ENCODE measurements at regions not wholly inside any gene's neighbourhood (a gene's known extent, or its start where the extent isn't known, plus 50 kb on each side); places are given as distances from the start of the nearest gene placed in this dataset.

DNA sequence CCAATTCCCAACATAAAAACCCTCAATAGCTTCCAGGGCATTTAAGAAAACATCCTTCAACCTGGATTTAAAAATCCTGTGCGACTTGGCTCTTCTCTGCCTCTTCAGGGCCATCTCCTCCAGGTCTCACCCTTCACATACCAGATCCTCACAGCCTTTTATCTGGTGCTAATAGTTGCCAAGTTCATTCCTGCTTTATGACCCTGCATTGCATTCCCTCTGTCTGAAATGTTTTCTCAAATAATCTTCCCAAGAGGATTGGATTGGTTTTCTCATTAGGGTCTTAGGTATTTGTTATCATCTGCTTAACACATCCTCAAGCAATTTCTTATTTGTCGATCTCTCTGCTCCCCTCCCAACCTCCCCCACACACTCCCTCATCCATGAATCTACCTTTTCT is 832.0 kb downstream of the GALC start:
- Histone ChIP-seq H3K27me3 (replicated peaks; ENCODE audit: insufficient read depth, low read depth, low read length, poor library complexity) (peaks cover 5% of the 10 kb centered on the region), H3K9me3 (ENCODE audit: low read depth, low read length, poor library complexity, severe bottlenecking) (no peaks in the 10 kb centered on the region), H3K4me1 (ENCODE audit: insufficient read depth, low read length, poor library complexity, severe bottlenecking) (no peaks in the 10 kb centered on the region), H3K4me3 (ENCODE audit: low read depth, low read length, poor library complexity, severe bottlenecking) (no peak overlapping the region), H3K36me3 (ENCODE audit: insufficient read depth, low read length, poor library complexity, severe bottlenecking) (no peaks in the 10 kb centered on the region), H3K27ac (ENCODE audit: low read depth, low read length, poor library complexity, severe bottlenecking) (no peak overlapping the region)
- no peak for DNase-seq (ENCODE audit: low spot score)
- ChIA-PET POLR2A (ENCODE audit: low non-redundant PET) (no interaction called here), CTCF (no interaction called here)
- no peak for TF ChIP-seq CTCF (conservative IDR thresholded peaks at IDR 0.05; ENCODE audit: low read depth, low read length)
- TF ChIP-seq EZH2 (IDR thresholded peaks at IDR 0.05; ENCODE audit: borderline replicate concordance, low read depth, low read length, poor library complexity, severe bottlenecking) = no peak
- intact Hi-C loops (cut with micrococcal nuclease; ENCODE audit: unreplicated experiment) = no loop called here
- no TSS peak for BruUV-seq (replicated peaks)

DNA sequence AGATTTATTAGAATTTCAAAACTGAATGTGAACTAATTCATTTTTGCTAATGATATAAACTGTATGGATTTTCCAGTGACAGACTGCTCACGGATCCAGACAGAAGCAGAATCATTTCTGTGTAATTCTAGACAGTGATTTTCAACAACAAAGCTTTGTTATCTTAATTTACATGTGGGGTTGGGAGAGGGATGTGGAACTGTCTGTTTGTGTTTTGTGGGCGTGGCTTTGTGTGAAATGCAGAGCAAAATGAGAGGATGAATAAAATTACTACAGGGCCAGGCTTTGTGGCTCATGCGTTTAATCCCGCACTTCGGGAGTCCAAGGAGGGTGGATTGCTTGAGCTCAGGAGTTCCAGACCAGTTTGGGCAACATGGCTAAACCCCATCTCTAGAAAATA is 834.7 kb downstream of the GALC start:
- no peak for DNase-seq (ENCODE audit: low spot score)
- Histone ChIP-seq H3K27ac (ENCODE audit: low read depth, low read length, poor library complexity, severe bottlenecking) (no peak overlapping the region), H3K9me3 (ENCODE audit: low read depth, low read length, poor library complexity, severe bottlenecking) (no peaks in the 10 kb centered on the region), H3K4me3 (ENCODE audit: low read depth, low read length, poor library complexity, severe bottlenecking) (no peak overlapping the region), H3K36me3 (ENCODE audit: insufficient read depth, low read length, poor library complexity, severe bottlenecking) (no peaks in the 10 kb centered on the region), H3K27me3 (replicated peaks; ENCODE audit: insufficient read depth, low read depth, low read length, poor library complexity) (peaks cover 5% of the 10 kb centered on the region), H3K4me1 (ENCODE audit: insufficient read depth, low read length, poor library complexity, severe bottlenecking) (no peaks in the 10 kb centered on the region)
- ChIA-PET POLR2A (ENCODE audit: low non-redundant PET) (no interaction called here), CTCF (no interaction called here)
- BruUV-seq (replicated peaks) = no TSS peak
- TF ChIP-seq CTCF (conservative IDR thresholded peaks at IDR 0.05; ENCODE audit: low read depth, low read length) (no peak), EZH2 (IDR thresholded peaks at IDR 0.05; ENCODE audit: borderline replicate concordance, low read depth, low read length, poor library complexity, severe bottlenecking) (no peak)
- intact Hi-C loops (cut with micrococcal nuclease; ENCODE audit: unreplicated experiment) = no loop called here

- ChIA-PET POLR2A (ENCODE audit: low non-redundant PET) (no interaction called here), CTCF (no interaction called here)
- Histone ChIP-seq H3K27me3 (replicated peaks; ENCODE audit: insufficient read depth, low read depth, low read length, poor library complexity) (peaks cover 3% of the 10 kb centered on the region), H3K27ac (ENCODE audit: low read depth, low read length, poor library complexity, severe bottlenecking) (no peak overlapping the region), H3K9me3 (ENCODE audit: low read depth, low read length, poor library complexity, severe bottlenecking) (no peaks in the 10 kb centered on the region), H3K4me1 (ENCODE audit: insufficient read depth, low read length, poor library complexity, severe bottlenecking) (no peaks in the 10 kb centered on the region), H3K4me3 (ENCODE audit: low read depth, low read length, poor library complexity, severe bottlenecking) (no peak overlapping the region), H3K36me3 (ENCODE audit: insufficient read depth, low read length, poor library complexity, severe bottlenecking) (no peaks in the 10 kb centered on the region)
- intact Hi-C loops (cut with micrococcal nuclease; ENCODE audit: unreplicated experiment) = no loop called here
- TF ChIP-seq CTCF (conservative IDR thresholded peaks at IDR 0.05; ENCODE audit: low read depth, low read length) = no peak
- TF ChIP-seq EZH2 (IDR thresholded peaks at IDR 0.05; ENCODE audit: borderline replicate concordance, low read depth, low read length, poor library complexity, severe bottlenecking) = no peak
- no peak for DNase-seq (ENCODE audit: low spot score)
- no TSS peak for BruUV-seq (replicated peaks)
Measured at GRCh38 chr14:87156878-87157277, 836.1 kb downstream of the GALC start.
